ENCODE measurements at regions not wholly inside any gene's neighbourhood (a gene's known extent, or its start where the extent isn't known, plus 50 kb on each side); places are given as distances from the start of the nearest gene placed in this dataset.

DNA sequence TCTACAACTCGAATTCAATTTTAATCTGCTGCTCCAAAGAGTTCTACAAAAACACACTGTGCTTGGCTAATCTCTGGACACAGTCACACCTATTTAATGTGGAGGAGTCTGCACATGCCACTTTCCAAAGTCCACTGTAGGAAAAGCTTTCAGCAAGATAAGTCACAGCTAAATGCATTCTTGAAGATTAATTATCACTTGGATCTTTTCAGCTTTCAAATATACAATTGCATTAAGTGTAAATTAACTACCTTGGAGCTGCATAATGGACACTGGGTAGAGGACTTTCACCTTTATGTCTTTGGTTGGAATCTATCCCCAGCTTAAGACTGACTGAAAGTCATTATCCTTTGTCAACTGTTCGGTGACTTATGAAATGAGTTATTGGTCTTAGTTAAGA lies 565.1 kb downstream of the PIK3C3 start:
- Histone ChIP-seq H3K27ac (no peak overlapping the region), H3K36me3 (no peaks in the 10 kb centered on the region), H3K4me3 (no peak overlapping the region), H3K9me3 (no peaks in the 10 kb centered on the region), H3K27me3 (no peaks in the 10 kb centered on the region), H3K4me1 (no peaks in the 10 kb centered on the region)
- intact Hi-C loops (cut with DNase I; ENCODE audit: low total_unique reads): no loop called here
- TF ChIP-seq, protein P1, sequence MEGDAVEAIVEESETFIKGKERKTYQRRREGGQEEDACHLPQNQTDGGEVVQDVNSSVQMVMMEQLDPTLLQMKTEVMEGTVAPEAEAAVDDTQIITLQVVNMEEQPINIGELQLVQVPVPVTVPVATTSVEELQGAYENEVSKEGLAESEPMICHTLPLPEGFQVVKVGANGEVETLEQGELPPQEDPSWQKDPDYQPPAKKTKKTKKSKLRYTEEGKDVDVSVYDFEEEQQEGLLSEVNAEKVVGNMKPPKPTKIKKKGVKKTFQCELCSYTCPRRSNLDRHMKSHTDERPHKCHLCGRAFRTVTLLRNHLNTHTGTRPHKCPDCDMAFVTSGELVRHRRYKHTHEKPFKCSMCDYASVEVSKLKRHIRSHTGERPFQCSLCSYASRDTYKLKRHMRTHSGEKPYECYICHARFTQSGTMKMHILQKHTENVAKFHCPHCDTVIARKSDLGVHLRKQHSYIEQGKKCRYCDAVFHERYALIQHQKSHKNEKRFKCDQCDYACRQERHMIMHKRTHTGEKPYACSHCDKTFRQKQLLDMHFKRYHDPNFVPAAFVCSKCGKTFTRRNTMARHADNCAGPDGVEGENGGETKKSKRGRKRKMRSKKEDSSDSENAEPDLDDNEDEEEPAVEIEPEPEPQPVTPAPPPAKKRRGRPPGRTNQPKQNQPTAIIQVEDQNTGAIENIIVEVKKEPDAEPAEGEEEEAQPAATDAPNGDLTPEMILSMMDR (IDR thresholded peaks at IDR 0.05): no peak
- DNase-seq: no peak

DNA sequence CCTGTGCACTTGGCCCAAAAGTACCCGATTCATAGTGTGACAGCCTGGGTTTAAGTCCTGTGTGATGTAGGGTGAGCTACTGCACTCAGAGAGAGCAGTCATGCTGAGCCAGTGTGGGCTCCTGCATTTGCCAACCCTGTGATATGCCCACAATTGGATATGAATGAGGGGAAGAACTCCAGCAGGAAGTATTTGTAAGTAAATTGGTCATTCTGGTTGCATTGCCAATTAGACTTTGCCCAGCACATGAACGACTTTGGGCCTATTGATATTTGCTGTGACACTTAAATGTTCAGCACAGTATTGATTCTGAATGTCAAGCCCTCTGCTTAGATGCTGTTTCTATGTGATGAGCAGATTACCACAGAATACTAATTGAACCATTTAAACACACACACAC lies 570.9 kb downstream of the PIK3C3 start:
- H3K4me3 ChIP-seq: no peak overlapping the region
- intact Hi-C loops (cut with DNase I; ENCODE audit: low total_unique reads): no loop called here
- H3K27me3 ChIP-seq: no peaks in the 10 kb centered on the region
- H3K9me3 ChIP-seq: no peaks in the 10 kb centered on the region
- no peaks in the 10 kb centered on the region for H3K36me3 ChIP-seq
- TF ChIP-seq, protein P1 (IDR thresholded peaks at IDR 0.05): no peak
- no peak overlapping the region for H3K27ac ChIP-seq
- no peak for DNase-seq
- H3K4me1 ChIP-seq: no peaks in the 10 kb centered on the region

DNA sequence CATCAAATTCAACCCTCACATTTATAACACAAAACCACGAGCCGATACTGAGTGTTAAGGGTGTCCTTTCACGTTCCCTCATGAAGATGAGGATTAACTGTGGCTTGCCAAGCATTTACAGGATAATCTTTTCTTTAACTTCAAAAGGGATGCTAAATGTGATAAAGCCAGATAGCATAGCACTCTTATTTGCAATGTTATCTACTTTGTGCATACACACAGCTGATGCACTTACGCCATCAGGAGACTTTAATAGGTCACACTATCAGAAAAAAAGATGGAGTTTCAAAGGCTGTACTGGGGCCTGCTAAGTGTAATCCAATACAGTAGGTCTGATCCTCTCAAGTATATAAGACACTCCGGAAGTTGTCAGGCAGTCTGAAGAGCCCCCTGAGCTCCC lies 572.7 kb downstream of the PIK3C3 start:
- no peaks in the 10 kb centered on the region for H3K27me3 ChIP-seq
- H3K4me3 ChIP-seq: no peak overlapping the region
- no peak overlapping the region for H3K27ac ChIP-seq
- TF ChIP-seq, protein P1 (IDR thresholded peaks at IDR 0.05): no peak
- H3K4me1 ChIP-seq: no peaks in the 10 kb centered on the region
- no peaks in the 10 kb centered on the region for H3K36me3 ChIP-seq
- intact Hi-C loops (cut with DNase I; ENCODE audit: low total_unique reads): no loop called here
- DNase-seq: no peak
- no peaks in the 10 kb centered on the region for H3K9me3 ChIP-seq

GRCh38 chr18:42530276-42530675 lies 575.2 kb downstream of the PIK3C3 start:
- no peaks in the 10 kb centered on the region for H3K36me3 ChIP-seq

GRCh38 chr18:42532119-42532518 lies 577.1 kb downstream of the PIK3C3 start:
- H3K27me3 ChIP-seq: no peaks in the 10 kb centered on the region
- intact Hi-C loops (cut with DNase I; ENCODE audit: low total_unique reads): no loop called here
- DNase-seq: no peak
- no peaks in the 10 kb centered on the region for H3K4me1 ChIP-seq
- TF ChIP-seq, protein P1 (IDR thresholded peaks at IDR 0.05): no peak
- no peak overlapping the region for H3K27ac ChIP-seq
- H3K4me3 ChIP-seq: no peak overlapping the region
- H3K36me3 ChIP-seq: no peaks in the 10 kb centered on the region
- H3K9me3 ChIP-seq: no peaks in the 10 kb centered on the region

More at GRCh38 chr18:42530276-42530675, 575.2 kb downstream of the PIK3C3 start:
- H3K4me1 ChIP-seq: no peaks in the 10 kb centered on the region
- intact Hi-C loops (cut with DNase I; ENCODE audit: low total_unique reads): no loop called here
- TF ChIP-seq, protein P1 (IDR thresholded peaks at IDR 0.05): no peak
- H3K27me3 ChIP-seq: no peaks in the 10 kb centered on the region
- DNase-seq: no peak
- no peaks in the 10 kb centered on the region for H3K9me3 ChIP-seq
- H3K4me3 ChIP-seq: no peak overlapping the region
- no peak overlapping the region for H3K27ac ChIP-seq

DNA sequence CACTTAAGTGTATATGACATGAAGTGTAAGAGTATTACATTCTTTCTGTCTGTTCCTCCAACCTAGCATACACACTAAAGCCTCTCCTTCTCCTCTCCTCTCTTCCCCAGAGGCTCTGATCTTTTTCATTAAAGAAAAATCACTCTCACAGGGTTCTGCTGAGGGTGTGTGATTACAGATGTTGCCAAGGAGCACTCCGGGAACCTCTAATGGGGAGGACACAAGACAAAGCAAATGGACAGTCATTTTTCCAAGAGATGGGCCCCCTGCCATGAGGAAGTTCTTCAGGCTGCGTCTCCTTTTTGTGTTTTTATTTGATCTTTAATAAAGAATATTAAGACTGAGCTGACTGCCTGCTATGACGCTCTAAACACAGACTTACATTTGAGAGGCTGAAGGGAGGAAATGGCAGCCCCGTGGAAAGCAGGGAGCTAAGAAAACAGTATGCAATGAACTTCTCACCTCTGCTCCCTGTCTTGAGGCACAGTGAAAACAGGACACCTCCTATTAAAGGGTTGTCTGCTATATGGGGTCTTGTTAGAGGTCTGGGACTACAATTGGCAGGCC lies 578.1 kb downstream of the PIK3C3 start:
- intact Hi-C loops (cut with DNase I; ENCODE audit: low total_unique reads): no loop called here
- TF ChIP-seq, protein P1 (IDR thresholded peaks at IDR 0.05): no peak
- Histone ChIP-seq H3K27me3 (no peaks in the 10 kb centered on the region), H3K27ac (no peak overlapping the region), H3K9me3 (no peaks in the 10 kb centered on the region), H3K36me3 (no peaks in the 10 kb centered on the region), H3K4me3 (no peak overlapping the region), H3K4me1 (no peaks in the 10 kb centered on the region)
- no peak for DNase-seq

All from tibial artery (tissue), 4 donors.